Large intestine (tissue), 3 donors: ENCODE measurements at regions not wholly inside any gene's neighbourhood (a gene's known extent, or its start where the extent isn't known, plus 50 kb on each side); places are given as distances from the start of the nearest gene placed in this dataset.

Experiments used
- DNase-seq, 2 donors: peaks; one replicate each; pipeline versions ENCODE4 v3.0.0 to v3.0.0-alpha.2; 2013
- H3K27ac ChIP-seq: one replicate; pipeline ENCODE4 v1.5.1; 2013; ENCODE audit warnings: low read length
- H3K27me3 ChIP-seq: 2 replicates; pipeline ENCODE4 v1.6.1; 2013; ENCODE audit warnings: low read length; ENCODE audit not compliant: control insufficient read depth, insufficient read depth
- H3K36me3 ChIP-seq: 2 replicates; pipeline ENCODE4 v1.6.1; 2013; ENCODE audit warnings: low read length; ENCODE audit not compliant: control insufficient read depth, insufficient read depth
- H3K4me1 ChIP-seq: one replicate; pipeline ENCODE4 v1.6.1; 2013; ENCODE audit warnings: low read length; ENCODE audit not compliant: control insufficient read depth, insufficient read depth
- H3K4me3 ChIP-seq: one replicate; pipeline ENCODE4 v1.5.1; 2013; ENCODE audit warnings: low read length
- H3K9me3 ChIP-seq: one replicate; pipeline ENCODE4 v1.6.1; 2013; ENCODE audit warnings: mild to moderate bottlenecking, low read depth, low read length, moderate library complexity; ENCODE audit not compliant: control insufficient read depth
- WGBS: methylation state at CpG from one replicate; pipeline ENCODE4 v1.1.5; 2013; ENCODE audit warnings: low lambda C conversion rate; ENCODE audit not compliant: insufficient coverage; 5-methylcytosine and 5-hydroxymethylcytosine counted together

- H3K9me3 ChIP-seq, result no peaks in the 10 kb centered on the region
- H3K36me3 ChIP-seq, result no peaks in the 10 kb centered on the region
- no peak overlapping the region for H3K4me3 ChIP-seq
- peak; percentile 26 to 73 for DNase-seq
- H3K27ac ChIP-seq, result no peak overlapping the region
- no peaks in the 10 kb centered on the region for H3K27me3 ChIP-seq
- peaks cover 9% of the 10 kb centered on the region for H3K4me1 ChIP-seq
These were observed 761.9 kb downstream of the SATB2 start for GRCh38 chr2:198695879-198696278.

GRCh38 chr2:198692907-198693510 is 764.7 kb downstream of the SATB2 start:
- no peak for DNase-seq
- H3K9me3 ChIP-seq, result no peaks in the 10 kb centered on the region
- no peak overlapping the region for H3K27ac ChIP-seq
- WGBS, result 67% methylated on average over 3 of the region's 9 CpGs
- H3K4me1 ChIP-seq, result peaks cover 9% of the 10 kb centered on the region
- H3K27me3 ChIP-seq, result no peaks in the 10 kb centered on the region
- no peak overlapping the region for H3K4me3 ChIP-seq
- H3K36me3 ChIP-seq, result no peaks in the 10 kb centered on the region

- H3K27me3 ChIP-seq, result no peaks in the 10 kb centered on the region
- DNase-seq, result no peak
- no CpG with 5 or more reads among the region's 2 CpGs for WGBS
- H3K36me3 ChIP-seq, result no peaks in the 10 kb centered on the region
- H3K4me3 ChIP-seq, result no peak overlapping the region
- no peak overlapping the region for H3K27ac ChIP-seq
- H3K4me1 ChIP-seq, result peaks cover 3% of the 10 kb centered on the region
- no peaks in the 10 kb centered on the region for H3K9me3 ChIP-seq
These were observed 766.5 kb downstream of the SATB2 start for GRCh38 chr2:198691236-198691635.

GRCh38 chr2:198664321-198664720 is 793.4 kb downstream of the SATB2 start:
- H3K9me3 ChIP-seq, result no peaks in the 10 kb centered on the region
- no peaks in the 10 kb centered on the region for H3K4me1 ChIP-seq
- peak; percentile 11 to 60 for DNase-seq
- no peaks in the 10 kb centered on the region for H3K27me3 ChIP-seq
- 67% methylated on average over 1 of the region's 2 CpGs for WGBS
- no peaks in the 10 kb centered on the region for H3K36me3 ChIP-seq
- no peak overlapping the region for H3K4me3 ChIP-seq
- no peak overlapping the region for H3K27ac ChIP-seq

- WGBS, result no CpG with 5 or more reads among the region's 4 CpGs
- Histone ChIP-seq H3K4me3 (no peak overlapping the region), H3K27ac (no peak overlapping the region), H3K9me3 (no peaks in the 10 kb centered on the region), H3K4me1 (no peaks in the 10 kb centered on the region), H3K27me3 (no peaks in the 10 kb centered on the region), H3K36me3 (no peaks in the 10 kb centered on the region)
- no peak for DNase-seq
These were observed 794.8 kb downstream of the SATB2 start for GRCh38 chr2:198662905-198663304.

GRCh38 chr2:198660501-198660900 is 797.2 kb downstream of the SATB2 start:
- DNase-seq, result no peak
- H3K4me1 ChIP-seq, result no peaks in the 10 kb centered on the region
- no peaks in the 10 kb centered on the region for H3K9me3 ChIP-seq
- no peak overlapping the region for H3K4me3 ChIP-seq
- WGBS, result 100% methylated on average over 1 of the region's 3 CpGs
- H3K27ac ChIP-seq, result no peak overlapping the region
- H3K27me3 ChIP-seq, result no peaks in the 10 kb centered on the region
- no peaks in the 10 kb centered on the region for H3K36me3 ChIP-seq

- H3K4me1 ChIP-seq, result no peaks in the 10 kb centered on the region
- DNase-seq, result no peak
These were observed 798.5 kb downstream of the SATB2 start for GRCh38 chr2:198659096-198659870.

GRCh38 chr2:198657512-198658121 is 800.1 kb downstream of the SATB2 start:
- Histone ChIP-seq H3K36me3 (no peaks in the 10 kb centered on the region), H3K4me3 (no peak overlapping the region), H3K27ac (no peak overlapping the region), H3K9me3 (no peaks in the 10 kb centered on the region), H3K4me1 (no peaks in the 10 kb centered on the region), H3K27me3 (no peaks in the 10 kb centered on the region)
- DNase-seq, result no peak
- WGBS, result 63% methylated on average over 1 of the region's 6 CpGs

More at GRCh38 chr2:198659096-198659870, 798.5 kb downstream of the SATB2 start:
- no peaks in the 10 kb centered on the region for H3K9me3 ChIP-seq
- WGBS, result 100% methylated on average over 1 of the region's 5 CpGs
- H3K27ac ChIP-seq, result no peak overlapping the region
- no peaks in the 10 kb centered on the region for H3K36me3 ChIP-seq
- H3K4me3 ChIP-seq, result no peak overlapping the region
- H3K27me3 ChIP-seq, result no peaks in the 10 kb centered on the region

GRCh38 chr2:198656869-198657268 is 800.9 kb downstream of the SATB2 start:
- no peaks in the 10 kb centered on the region for H3K27me3 ChIP-seq
- H3K36me3 ChIP-seq, result no peaks in the 10 kb centered on the region
- no peak overlapping the region for H3K27ac ChIP-seq
- no peak overlapping the region for H3K4me3 ChIP-seq
- no peaks in the 10 kb centered on the region for H3K9me3 ChIP-seq
- no peak for DNase-seq
- no peaks in the 10 kb centered on the region for H3K4me1 ChIP-seq
- 83% methylated on average over 2 of the region's 2 CpGs for WGBS

- Histone ChIP-seq H3K27ac (no peak overlapping the region), H3K36me3 (no peaks in the 10 kb centered on the region), H3K4me3 (no peak overlapping the region), H3K27me3 (no peaks in the 10 kb centered on the region), H3K4me1 (no peaks in the 10 kb centered on the region), H3K9me3 (no peaks in the 10 kb centered on the region)
- no peak for DNase-seq
- 86% methylated on average over 3 of the region's 5 CpGs for WGBS
These were observed 803.1 kb downstream of the SATB2 start for GRCh38 chr2:198654646-198655045.
